GM21390 (cell line): ENCODE measurements at regions not wholly inside any gene's neighbourhood (a gene's known extent, or its start where the extent isn't known, plus 50 kb on each side); places are given as distances from the start of the nearest gene placed in this dataset.

ENCODE experiments used
- ATAC-seq: cut with Tn5 transposase; IDR thresholded peaks from one replicate; pipeline ENCODE4 v1.9.1; 2021; ENCODE audit not compliant: unreplicated experiment

GRCh38 chr10:88107296-88108097 lies 244.1 kb downstream of the PTEN start:
- ATAC-seq: no peak

DNA sequence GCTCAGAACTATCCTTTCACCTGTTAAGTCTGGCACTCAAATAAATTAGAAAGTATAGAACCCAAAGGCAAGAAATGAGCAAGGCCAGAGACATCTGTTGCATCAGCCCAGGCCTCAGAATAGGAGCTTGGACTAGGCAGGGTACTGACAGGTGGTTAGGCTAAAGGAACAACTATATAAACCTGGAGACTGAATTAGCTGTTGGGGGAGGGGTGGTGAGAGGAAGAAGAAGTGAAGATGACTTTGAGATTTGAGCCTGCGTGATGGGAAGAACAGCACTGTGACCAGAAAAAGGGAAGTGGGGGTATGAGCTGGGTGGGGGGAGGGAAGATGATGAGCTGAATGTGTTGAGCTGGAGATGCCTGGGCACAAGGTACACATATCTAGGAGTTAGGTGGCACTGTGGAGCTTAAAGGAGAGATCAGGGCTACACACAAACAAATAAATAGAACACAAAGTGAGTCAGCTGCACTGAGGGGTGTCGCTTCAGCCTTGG lies 244.7 kb downstream of the PTEN start:
- ATAC-seq: peak; percentile 39

- no peak for ATAC-seq
Observed at GRCh38 chr10:88110355-88110754, 246.9 kb downstream of the PTEN start.

DNA sequence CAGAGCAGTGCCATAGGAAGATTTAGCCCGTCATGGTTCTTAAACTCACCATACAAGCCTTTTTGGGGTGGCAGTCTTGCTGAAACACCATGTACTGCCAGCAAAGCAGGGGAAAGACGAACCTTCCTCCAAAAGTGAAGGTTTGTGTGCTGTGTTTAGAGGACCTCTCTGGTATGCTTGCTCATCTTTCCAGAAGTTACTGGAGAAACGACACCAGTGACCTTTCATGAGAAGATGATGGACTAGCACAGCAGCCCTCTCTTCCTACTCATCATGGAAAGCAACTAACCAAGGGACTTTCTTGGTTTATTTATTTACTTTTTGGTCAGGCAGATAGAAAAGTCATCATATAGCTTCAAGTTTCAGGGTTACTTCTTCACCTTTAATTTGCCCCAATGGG lies 247.4 kb downstream of the PTEN start:
- ATAC-seq: no peak

DNA sequence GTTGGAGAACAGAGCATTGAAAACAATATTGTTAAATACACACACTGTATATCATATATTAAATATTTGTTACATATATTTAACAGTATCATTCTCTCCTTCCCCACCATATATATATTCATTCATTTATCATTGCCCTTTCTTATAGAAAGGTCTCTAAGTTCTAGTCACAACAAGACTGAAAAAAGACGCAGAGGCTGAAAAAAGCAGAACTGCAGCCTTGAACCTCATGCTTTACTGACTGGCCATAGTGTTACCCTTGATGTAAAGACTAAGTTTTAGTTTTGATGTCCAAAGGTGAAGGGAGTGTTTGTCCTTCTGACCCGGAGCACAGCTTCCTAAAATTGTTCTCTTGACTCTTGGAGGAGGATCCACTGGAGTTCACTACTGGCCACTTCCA lies 247.9 kb downstream of the PTEN start:
- ATAC-seq: no peak

- peak; percentile 35 for ATAC-seq
Observed at GRCh38 chr10:88113232-88113631, 249.8 kb downstream of the PTEN start.

GRCh38 chr10:88113657-88114272 lies 250.3 kb downstream of the PTEN start:
- ATAC-seq: no peak

DNA sequence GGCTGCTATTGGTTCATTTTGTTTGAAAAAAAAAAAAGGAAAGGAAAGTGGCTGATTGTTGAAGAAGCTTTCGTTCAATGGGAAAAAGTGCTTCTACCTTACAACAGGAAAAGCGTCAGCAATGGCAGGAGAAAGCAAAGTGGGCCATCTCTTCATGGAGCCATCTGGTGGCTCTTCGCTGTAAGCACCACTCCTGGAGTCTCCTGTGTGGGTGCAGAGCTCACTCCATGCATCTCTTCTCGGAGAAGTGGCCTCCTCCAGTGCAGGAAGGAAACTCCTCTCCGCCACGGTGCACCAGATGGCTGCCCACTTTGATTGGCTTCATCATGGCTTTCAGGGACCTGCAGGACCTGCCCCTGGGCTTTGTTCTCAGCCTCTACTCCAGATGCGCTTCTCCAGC lies 250.9 kb downstream of the PTEN start:
- no peak for ATAC-seq

DNA sequence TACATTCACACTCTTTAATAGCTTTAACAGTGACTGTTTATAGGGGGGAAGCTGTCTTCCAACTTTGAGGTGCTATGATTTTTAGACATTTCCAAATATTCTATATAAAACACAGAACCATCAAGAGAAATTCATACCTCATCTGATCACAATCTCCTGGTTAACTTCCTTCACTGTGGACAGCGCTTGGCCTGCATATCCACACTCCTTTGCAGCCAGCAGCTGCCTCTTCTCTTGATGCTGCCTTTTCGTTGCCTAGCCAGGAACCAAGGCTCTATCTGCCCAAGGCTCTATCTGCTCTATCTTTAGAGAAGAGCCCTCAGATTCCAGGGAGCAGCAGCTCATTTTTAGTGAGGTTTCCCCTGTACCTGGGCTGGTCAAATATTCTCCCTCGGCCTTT lies 252.0 kb downstream of the PTEN start:
- no peak for ATAC-seq

GRCh38 chr10:88115968-88116367 lies 252.5 kb downstream of the PTEN start:
- ATAC-seq: no peak

DNA sequence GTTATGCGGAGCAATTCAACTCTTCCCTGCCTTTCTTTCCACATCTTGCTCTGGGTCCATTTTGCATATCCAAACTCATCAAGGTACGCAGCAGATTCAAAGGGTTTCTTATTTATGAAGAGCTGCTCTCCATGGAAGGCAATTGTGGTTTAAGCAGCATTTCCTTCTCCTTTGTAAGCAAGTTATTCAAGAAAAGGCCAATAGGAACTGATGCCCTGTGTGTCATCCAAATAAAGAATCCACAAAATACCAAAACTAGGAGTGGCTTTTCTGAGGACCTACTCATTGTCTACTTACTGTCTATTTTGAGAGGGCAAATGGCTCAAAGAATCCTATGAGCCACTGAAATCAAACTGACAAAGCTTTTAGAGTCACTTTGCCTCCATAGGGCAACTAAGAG lies 253.1 kb downstream of the PTEN start:
- ATAC-seq: no peak

GRCh38 chr10:88116971-88117626 lies 253.7 kb downstream of the PTEN start:
- no peak for ATAC-seq

DNA sequence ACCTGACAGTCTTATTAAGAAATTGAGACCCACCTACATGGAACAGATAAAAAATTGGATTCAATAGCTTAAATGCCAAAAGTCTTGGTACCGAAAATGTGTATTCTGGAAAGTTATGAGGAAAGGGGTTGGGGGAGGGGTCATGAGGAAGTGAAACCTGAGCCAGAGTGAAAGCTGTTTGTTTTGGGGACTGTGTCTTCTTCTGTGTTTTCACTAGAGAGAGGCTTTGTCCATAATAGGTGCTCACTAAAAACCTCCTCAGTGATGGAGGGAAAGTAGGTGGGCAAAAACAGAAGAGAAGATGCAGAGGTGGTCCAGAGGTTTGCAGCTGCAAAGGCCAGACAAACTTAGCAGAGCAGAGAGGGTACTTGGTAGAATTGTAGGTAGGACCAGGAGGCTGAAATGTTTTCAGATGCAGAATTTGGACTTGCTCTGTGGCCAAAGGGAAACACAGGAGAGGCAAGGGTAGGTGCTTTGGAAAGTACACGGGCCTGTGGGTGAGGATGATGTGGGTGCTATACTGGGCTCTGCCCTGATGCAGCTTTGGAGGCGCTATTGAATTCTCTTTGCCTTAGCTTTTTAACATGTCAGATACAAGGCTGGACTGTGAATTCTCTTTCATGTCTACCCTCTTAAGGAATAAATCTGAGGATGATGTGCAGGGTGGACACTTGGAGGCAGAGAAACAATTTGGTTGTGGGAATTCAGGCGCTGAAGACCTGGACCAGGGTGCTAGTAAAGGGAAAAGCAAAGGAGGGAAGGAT lies 254.6 kb downstream of the PTEN start:
- no peak for ATAC-seq

DNA sequence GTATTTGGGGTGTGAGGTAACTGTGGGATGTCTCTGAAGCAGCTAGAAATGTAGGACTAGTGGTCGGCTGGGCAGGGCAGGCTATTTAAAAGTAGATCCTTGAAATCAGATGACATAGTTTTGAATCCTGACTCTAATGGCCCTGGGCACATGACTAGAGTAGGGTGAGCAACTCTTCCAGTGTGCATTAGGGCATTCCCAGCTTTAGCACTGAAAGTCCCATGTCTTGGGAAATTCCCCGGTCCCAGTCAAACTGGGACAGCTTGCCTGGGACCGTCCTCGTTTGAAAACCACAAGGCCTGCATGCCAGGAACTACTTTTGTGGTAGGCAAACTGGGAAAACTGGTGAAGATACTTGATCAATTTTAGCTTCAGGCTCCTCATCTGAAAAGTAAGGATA lies 255.3 kb downstream of the PTEN start:
- ATAC-seq: no peak

GRCh38 chr10:88119160-88119559 lies 255.7 kb downstream of the PTEN start:
- ATAC-seq: no peak

- no peak for ATAC-seq
Observed at GRCh38 chr10:88120075-88120474, 256.6 kb downstream of the PTEN start.

DNA sequence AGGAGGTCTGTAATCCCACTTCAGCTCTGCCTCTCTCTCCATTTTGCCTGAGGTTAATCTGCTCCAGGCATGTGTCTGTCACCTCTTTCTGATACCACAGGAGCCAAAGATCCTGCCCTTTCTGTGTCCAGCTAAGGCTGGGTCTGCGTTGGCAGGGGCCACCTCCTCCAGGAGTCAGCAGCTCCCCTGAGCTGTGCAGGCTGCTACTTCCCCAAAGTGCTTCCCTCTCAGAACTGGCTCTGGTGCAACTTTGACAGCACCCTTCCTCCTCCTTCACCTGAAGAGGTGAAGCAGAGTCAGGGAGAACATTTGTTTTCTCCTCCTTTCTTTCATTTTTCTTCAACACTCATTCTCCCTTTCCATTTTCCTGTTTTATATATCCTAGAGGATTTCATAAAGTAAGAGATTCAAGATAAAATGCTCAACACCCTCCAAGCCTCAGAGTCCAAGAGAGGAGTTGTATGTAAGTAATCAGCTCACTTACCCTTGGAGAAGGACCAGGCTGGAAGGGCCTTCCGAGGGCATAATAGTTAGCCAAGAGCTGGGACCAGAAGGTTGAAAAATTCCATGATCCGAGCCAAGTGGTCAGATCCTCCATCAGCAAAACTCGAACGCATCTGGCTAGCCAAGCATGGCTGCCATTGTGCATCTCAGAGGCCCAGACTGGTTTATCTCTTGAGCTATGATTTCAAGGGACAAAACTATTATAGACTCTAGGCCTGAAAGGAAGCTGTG lies 257.3 kb downstream of the PTEN start:
- ATAC-seq: no peak

GRCh38 chr10:88121361-88121760 lies 257.9 kb downstream of the PTEN start:
- no peak for ATAC-seq

DNA sequence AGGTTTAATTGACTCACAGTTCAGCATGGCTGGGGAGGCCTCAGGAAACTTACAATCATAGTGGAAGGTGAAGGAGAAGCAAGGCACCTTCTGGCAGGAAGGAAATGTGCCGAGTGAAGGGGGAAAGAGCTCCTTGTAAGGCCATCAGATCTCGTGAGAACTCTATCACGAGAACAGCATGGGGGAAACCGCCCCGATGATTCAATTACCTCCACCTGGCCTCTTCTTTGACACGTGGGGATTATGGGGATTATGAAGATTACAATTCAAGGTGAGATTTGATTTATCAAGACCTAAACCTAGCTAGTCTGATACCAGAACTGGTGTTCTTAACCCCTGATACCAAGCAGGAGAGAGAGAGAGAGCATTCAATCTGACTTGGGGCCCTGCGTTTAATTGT lies 258.7 kb downstream of the PTEN start:
- no peak for ATAC-seq

DNA sequence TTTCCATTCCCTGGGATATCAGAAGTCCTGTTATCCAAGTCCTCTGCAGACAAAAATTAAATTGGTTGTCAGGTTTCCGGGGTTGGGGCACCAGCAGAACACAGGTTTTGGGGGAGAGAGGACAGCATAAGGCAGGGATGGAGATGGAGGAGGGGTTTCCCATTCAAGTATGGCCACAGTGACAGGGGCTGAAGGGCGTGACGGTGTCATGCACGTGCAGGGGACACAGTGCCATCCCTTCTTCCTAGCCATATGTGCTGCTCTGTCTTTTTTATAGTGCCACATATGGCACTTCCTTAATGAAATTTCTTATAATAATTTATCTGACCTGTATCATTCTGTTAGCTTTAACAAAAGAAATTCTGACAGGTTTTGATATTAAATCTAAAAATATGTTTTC lies 259.2 kb downstream of the PTEN start:
- ATAC-seq: no peak

DNA sequence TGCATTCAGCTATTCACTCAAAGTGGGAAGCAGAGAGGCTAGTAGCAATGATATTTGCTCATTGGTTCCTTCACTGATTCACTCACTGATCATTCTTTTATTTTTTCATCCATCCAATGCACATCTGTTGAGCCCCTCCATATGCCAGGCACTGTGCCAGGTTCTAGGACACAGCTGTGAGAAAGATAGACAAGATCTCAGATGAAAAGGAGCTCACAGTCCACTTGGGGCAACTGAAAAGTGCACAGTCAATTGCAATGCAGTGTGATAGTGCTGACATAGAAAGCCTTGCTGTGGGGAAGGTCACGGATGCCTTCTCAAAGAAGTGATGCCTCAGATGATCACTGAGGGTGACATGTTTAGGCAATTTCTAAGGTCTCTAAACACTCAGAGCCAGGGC lies 262.3 kb downstream of the PTEN start:
- no peak for ATAC-seq
